ENCODE measurements at regions not wholly inside any gene's neighbourhood (a gene's known extent, or its start where the extent isn't known, plus 50 kb on each side); places are given as distances from the start of the nearest gene placed in this dataset.

DNA sequence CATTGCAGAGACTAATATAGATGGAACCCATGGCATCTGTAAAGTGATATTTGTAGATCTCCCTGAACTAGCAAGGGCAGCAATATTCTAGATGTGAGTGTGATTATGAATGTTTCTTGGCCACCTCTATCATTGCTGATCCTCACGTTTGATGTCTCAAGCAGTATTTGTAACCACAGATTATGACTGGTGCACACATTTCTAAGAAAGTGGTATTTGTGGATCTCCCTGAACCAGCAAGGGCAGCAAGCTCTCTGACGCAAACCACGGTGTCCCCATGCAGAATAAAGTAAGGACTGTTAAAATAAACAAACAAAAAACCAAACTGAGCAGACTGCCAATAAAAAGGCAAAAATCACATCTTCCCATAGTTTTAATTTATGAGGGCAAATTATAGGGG, 301.3 kb downstream of the CSNK1G3 start:
- Histone ChIP-seq H3K4me1 (ENCODE audit: control insufficient read depth, insufficient read depth, low read length) (peaks cover 12% of the 10 kb centered on the region), H3K36me3 (ENCODE audit: control insufficient read depth, insufficient read depth, low read length) (no peaks in the 10 kb centered on the region), H3K9ac (ENCODE audit: low read length) (no peak overlapping the region), H3K4me3 (ENCODE audit: low read length) (no peak overlapping the region), H3K27me3 (ENCODE audit: control insufficient read depth, insufficient read depth, low read length) (no peaks in the 10 kb centered on the region), H3K27ac (ENCODE audit: low read depth, low read length) (no peak overlapping the region)

DNA sequence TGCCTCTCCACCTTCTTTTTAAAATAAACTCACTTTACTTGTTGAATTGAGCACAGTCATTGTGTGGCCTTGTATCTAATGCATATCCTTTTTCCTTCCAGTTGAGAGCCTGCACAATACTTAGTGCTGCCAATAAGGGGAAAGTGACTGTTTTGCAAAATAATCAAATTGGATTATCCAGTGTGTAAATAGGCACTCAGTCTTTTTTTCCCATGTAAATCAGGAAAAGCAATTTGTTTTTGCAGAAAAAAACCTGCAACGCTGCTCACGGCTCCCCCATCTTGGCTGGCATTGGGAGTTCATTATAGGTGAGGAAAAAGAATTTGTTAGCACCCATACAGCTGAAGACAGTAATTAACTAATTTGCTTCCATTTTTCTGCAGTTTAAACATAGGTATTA, 299.9 kb downstream of the CSNK1G3 start:
- Histone ChIP-seq H3K36me3 (ENCODE audit: control insufficient read depth, insufficient read depth, low read length) (no peaks in the 10 kb centered on the region), H3K27ac (ENCODE audit: low read depth, low read length) (no peak overlapping the region), H3K4me3 (ENCODE audit: low read length) (no peak overlapping the region), H3K9ac (ENCODE audit: low read length) (no peak overlapping the region), H3K27me3 (ENCODE audit: control insufficient read depth, insufficient read depth, low read length) (no peaks in the 10 kb centered on the region), H3K4me1 (ENCODE audit: control insufficient read depth, insufficient read depth, low read length) (peaks cover 15% of the 10 kb centered on the region)

GRCh38 chr5:123810746-123811340, 298.9 kb downstream of the CSNK1G3 start:
- Histone ChIP-seq H3K9ac (ENCODE audit: low read length) (no peak overlapping the region), H3K4me3 (ENCODE audit: low read length) (no peak overlapping the region), H3K4me1 (ENCODE audit: control insufficient read depth, insufficient read depth, low read length) (peaks cover 15% of the 10 kb centered on the region), H3K36me3 (ENCODE audit: control insufficient read depth, insufficient read depth, low read length) (no peaks in the 10 kb centered on the region), H3K27ac (ENCODE audit: low read depth, low read length) (no peak overlapping the region), H3K27me3 (ENCODE audit: control insufficient read depth, insufficient read depth, low read length) (no peaks in the 10 kb centered on the region)

DNA sequence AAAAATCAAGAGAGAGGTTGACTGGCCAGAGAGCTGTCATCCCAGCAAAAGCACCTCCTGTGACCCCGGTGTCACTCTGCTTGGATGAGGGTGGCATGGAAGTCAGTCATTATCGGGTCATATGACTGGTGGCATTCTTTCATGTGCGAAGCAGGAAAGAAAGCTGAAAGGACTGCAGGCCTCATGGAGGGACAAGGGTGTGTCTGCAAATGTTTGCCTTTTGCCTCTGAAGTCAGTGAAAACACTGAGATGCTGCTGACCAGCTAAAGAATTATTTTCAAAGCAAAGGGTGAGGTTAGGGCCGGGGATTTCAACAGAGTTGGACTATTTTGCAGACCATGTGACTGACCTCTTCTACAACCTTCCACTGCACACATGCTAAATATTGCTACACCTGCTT, 298.3 kb downstream of the CSNK1G3 start:
- Histone ChIP-seq H3K27ac (ENCODE audit: low read depth, low read length) (no peak overlapping the region), H3K36me3 (ENCODE audit: control insufficient read depth, insufficient read depth, low read length) (no peaks in the 10 kb centered on the region), H3K27me3 (ENCODE audit: control insufficient read depth, insufficient read depth, low read length) (no peaks in the 10 kb centered on the region), H3K4me3 (ENCODE audit: low read length) (no peak overlapping the region), H3K4me1 (ENCODE audit: control insufficient read depth, insufficient read depth, low read length) (peaks cover 15% of the 10 kb centered on the region), H3K9ac (ENCODE audit: low read length) (no peak overlapping the region)

DNA sequence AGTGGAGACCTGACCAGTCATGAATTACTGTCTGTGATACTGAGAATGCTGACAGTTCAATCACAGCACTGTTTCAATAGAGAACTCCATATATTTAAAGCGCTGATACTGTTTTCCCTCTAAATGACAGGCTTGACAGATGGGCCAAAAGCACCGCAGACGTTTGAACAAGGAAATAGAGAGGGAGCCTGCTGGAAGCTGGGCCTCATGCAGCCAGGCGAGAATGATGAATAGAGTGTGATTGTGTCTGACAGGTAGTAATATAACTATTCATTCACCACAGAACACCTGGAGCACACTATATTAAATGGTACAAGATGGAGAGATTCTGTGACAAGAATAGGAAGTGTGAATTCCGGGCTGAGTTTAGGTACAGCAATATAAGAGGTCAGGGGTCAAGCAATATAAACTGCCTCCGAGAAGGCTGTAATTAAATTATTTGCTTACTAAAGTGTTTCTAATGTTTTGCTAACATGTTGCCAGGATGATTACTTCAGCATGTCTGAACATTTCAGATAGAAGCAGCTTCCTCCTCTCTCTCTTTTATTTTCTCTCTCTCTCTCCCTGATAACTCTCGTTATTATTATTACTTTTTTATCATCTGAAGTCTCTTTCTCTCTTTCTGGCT, 297.7 kb downstream of the CSNK1G3 start:
- Histone ChIP-seq H3K9ac (ENCODE audit: low read length) (no peak overlapping the region), H3K27ac (ENCODE audit: low read depth, low read length) (no peak overlapping the region), H3K4me3 (ENCODE audit: low read length) (no peak overlapping the region), H3K27me3 (ENCODE audit: control insufficient read depth, insufficient read depth, low read length) (no peaks in the 10 kb centered on the region), H3K4me1 (ENCODE audit: control insufficient read depth, insufficient read depth, low read length) (peaks cover 13% of the 10 kb centered on the region), H3K36me3 (ENCODE audit: control insufficient read depth, insufficient read depth, low read length) (no peaks in the 10 kb centered on the region)

GRCh38 chr5:123808461-123809380, 296.7 kb downstream of the CSNK1G3 start:
- Histone ChIP-seq H3K36me3 (ENCODE audit: control insufficient read depth, insufficient read depth, low read length) (no peaks in the 10 kb centered on the region), H3K27ac (ENCODE audit: low read depth, low read length) (no peak overlapping the region), H3K4me3 (ENCODE audit: low read length) (no peak overlapping the region), H3K27me3 (ENCODE audit: control insufficient read depth, insufficient read depth, low read length) (no peaks in the 10 kb centered on the region), H3K9ac (ENCODE audit: low read length) (no peak overlapping the region), H3K4me1 (ENCODE audit: control insufficient read depth, insufficient read depth, low read length) (peaks cover 10% of the 10 kb centered on the region)

GRCh38 chr5:123807177-123807945, 295.4 kb downstream of the CSNK1G3 start:
- no peaks in the 10 kb centered on the region for H3K27me3 ChIP-seq (ENCODE audit: control insufficient read depth, insufficient read depth, low read length)
- H3K4me1 ChIP-seq (ENCODE audit: control insufficient read depth, insufficient read depth, low read length) = peaks cover 10% of the 10 kb centered on the region
- H3K27ac ChIP-seq (ENCODE audit: low read depth, low read length) = no peak overlapping the region
- H3K4me3 ChIP-seq (ENCODE audit: low read length) = no peak overlapping the region
- no peaks in the 10 kb centered on the region for H3K36me3 ChIP-seq (ENCODE audit: control insufficient read depth, insufficient read depth, low read length)
- H3K9ac ChIP-seq (ENCODE audit: low read length) = no peak overlapping the region

DNA sequence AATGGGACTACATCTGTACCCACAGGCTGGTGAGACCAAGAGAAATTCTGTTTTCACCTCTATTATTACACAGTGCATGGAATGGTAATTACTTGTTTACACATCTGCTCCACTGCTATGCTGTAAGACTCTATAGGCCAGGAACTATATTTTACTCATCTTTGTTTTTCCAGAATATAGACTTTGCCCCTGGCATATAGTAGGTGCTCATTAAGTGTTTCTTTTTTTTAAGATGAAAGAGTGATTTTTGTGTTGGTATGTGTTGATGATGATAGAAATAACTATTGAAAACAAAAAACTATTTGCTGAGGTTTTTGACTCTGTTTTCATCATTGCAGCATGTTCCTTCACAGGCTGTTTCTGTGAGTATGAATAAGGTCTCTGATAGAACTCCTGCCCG, 294.7 kb downstream of the CSNK1G3 start:
- Histone ChIP-seq H3K36me3 (ENCODE audit: control insufficient read depth, insufficient read depth, low read length) (no peaks in the 10 kb centered on the region), H3K27me3 (ENCODE audit: control insufficient read depth, insufficient read depth, low read length) (no peaks in the 10 kb centered on the region), H3K27ac (ENCODE audit: low read depth, low read length) (no peak overlapping the region), H3K9ac (ENCODE audit: low read length) (no peak overlapping the region), H3K4me3 (ENCODE audit: low read length) (no peak overlapping the region), H3K4me1 (ENCODE audit: control insufficient read depth, insufficient read depth, low read length) (peaks cover 10% of the 10 kb centered on the region)

DNA sequence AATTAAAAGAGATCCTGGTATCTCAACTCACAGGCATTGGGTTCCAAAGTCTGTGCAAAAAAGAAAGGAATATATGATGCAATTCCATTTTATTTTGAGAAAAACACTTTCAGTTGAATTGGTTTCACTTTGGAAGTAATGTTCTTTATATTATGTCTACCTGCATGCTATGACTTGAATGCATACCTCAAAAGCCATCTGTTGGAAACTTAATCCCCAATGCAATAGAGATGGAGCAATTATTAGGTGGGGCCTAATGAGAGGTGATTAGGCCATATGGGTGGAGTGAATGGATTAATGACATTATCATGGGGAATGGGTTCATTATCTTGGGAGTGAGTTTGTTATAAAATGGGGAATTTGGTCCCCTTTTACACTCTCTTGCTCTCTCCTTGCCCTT, 293.3 kb downstream of the CSNK1G3 start:
- no peaks in the 10 kb centered on the region for H3K36me3 ChIP-seq (ENCODE audit: control insufficient read depth, insufficient read depth, low read length)
- no peak overlapping the region for H3K4me3 ChIP-seq (ENCODE audit: low read length)
- H3K9ac ChIP-seq (ENCODE audit: low read length) = no peak overlapping the region
- no peak overlapping the region for H3K27ac ChIP-seq (ENCODE audit: low read depth, low read length)
- peaks cover 10% of the 10 kb centered on the region for H3K4me1 ChIP-seq (ENCODE audit: control insufficient read depth, insufficient read depth, low read length)
- no peaks in the 10 kb centered on the region for H3K27me3 ChIP-seq (ENCODE audit: control insufficient read depth, insufficient read depth, low read length)

- Histone ChIP-seq H3K27ac (ENCODE audit: low read depth, low read length) (no peak overlapping the region), H3K4me1 (ENCODE audit: control insufficient read depth, insufficient read depth, low read length) (peaks cover 3% of the 10 kb centered on the region), H3K4me3 (ENCODE audit: low read length) (no peak overlapping the region)
Observed at GRCh38 chr5:123803359-123803758, 291.4 kb downstream of the CSNK1G3 start.

GRCh38 chr5:123802298-123802951, 290.4 kb downstream of the CSNK1G3 start:
- Histone ChIP-seq H3K4me3 (ENCODE audit: low read length) (no peak overlapping the region), H3K27me3 (ENCODE audit: control insufficient read depth, insufficient read depth, low read length) (no peaks in the 10 kb centered on the region), H3K27ac (ENCODE audit: low read depth, low read length) (no peak overlapping the region), H3K4me1 (ENCODE audit: control insufficient read depth, insufficient read depth, low read length) (peaks cover 3% of the 10 kb centered on the region), H3K36me3 (ENCODE audit: control insufficient read depth, insufficient read depth, low read length) (no peaks in the 10 kb centered on the region), H3K9ac (ENCODE audit: low read length) (no peak overlapping the region)

More at GRCh38 chr5:123803359-123803758, 291.4 kb downstream of the CSNK1G3 start:
- H3K36me3 ChIP-seq (ENCODE audit: control insufficient read depth, insufficient read depth, low read length) = no peaks in the 10 kb centered on the region
- H3K9ac ChIP-seq (ENCODE audit: low read length) = no peak overlapping the region
- no peaks in the 10 kb centered on the region for H3K27me3 ChIP-seq (ENCODE audit: control insufficient read depth, insufficient read depth, low read length)

DNA sequence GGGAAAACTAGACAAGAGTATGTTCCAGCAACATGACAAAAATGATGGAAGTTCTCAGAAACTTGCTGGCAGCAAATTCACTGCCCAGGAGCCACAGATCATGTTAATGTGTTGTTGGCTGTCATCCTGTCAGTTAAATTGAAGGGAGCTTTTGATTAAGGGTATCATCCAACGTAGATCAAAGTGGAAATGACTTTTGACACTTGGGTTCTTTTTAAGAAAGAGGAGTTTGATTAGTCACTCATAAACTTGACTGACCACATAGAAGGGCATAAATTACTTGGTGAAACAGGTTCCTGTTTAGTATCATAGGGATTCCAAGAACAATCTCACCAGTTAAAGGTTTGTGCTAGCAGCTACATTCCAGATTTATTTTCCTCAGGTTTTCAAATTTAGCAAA, 288.7 kb downstream of the CSNK1G3 start:
- Histone ChIP-seq H3K27ac (ENCODE audit: low read depth, low read length) (no peak overlapping the region), H3K36me3 (ENCODE audit: control insufficient read depth, insufficient read depth, low read length) (no peaks in the 10 kb centered on the region), H3K4me3 (ENCODE audit: low read length) (no peak overlapping the region)

More for the DNA sequence above, 288.7 kb downstream of the CSNK1G3 start:
- Histone ChIP-seq H3K27me3 (ENCODE audit: control insufficient read depth, insufficient read depth, low read length) (no peaks in the 10 kb centered on the region), H3K9ac (ENCODE audit: low read length) (no peak overlapping the region), H3K4me1 (ENCODE audit: control insufficient read depth, insufficient read depth, low read length) (no peaks in the 10 kb centered on the region)

Data from rectal smooth muscle tissue (tissue), 1 donor.